SK-N-SH treated with all-trans-retinoic acid at 6 μM for 48 hours (cell line): ENCODE measurements at regions not wholly inside any gene's neighbourhood (a gene's known extent, or its start where the extent isn't known, plus 50 kb on each side); places are given as distances from the start of the nearest gene placed in this dataset.

ENCODE experiments used
- ATAC-seq: fragments of 200-7000 bp; cut with Tn5 transposase; 3 replicates; pipeline ENCODE4 v1.9.1; 2020; ENCODE audit warnings: mild to moderate bottlenecking, moderate library complexity
- ARNTL ChIP-seq: fragments of 450-650 bp; formaldehyde crosslinking; IDR thresholded peaks from 2 replicates; pipeline ENCODE4 v1.5.0; 2020; ENCODE audit warnings: low read depth, mild to moderate bottlenecking, moderate library complexity, borderline replicate concordance
- BACH2 ChIP-seq: fragments of 250-450 bp; sonication (Bioruptor Pico); IDR thresholded peaks from 2 replicates; pipeline ENCODE4 v1.9.0; 2021; ENCODE audit warnings: mild to moderate bottlenecking, borderline replicate concordance
- CSDC2 ChIP-seq: fragments of 250-450 bp; sonication (Bioruptor Pico); IDR thresholded peaks from 2 replicates; pipeline ENCODE4 v1.5.0; 2020; ENCODE audit warnings: mild to moderate bottlenecking, moderate library complexity
- ESRRG ChIP-seq: fragments of 250-450 bp; sonication (Bioruptor Pico); IDR thresholded peaks from 2 replicates; pipeline ENCODE4 v1.6.1; 2021; ENCODE audit warnings: mild to moderate bottlenecking
- ISL1 ChIP-seq: fragments of 250-450 bp; sonication (Bioruptor Pico); IDR thresholded peaks from 2 replicates; pipeline ENCODE4 v2.1.2; 2022; ENCODE audit warnings: mild to moderate bottlenecking, moderate library complexity
- PPARA ChIP-seq: fragments of 250-450 bp; sonication (Bioruptor Pico); IDR thresholded peaks from 2 replicates; pipeline ENCODE4 v1.5.0; 2020; ENCODE audit warnings: mild to moderate bottlenecking, borderline replicate concordance
- TCF4 ChIP-seq: fragments of 250-450 bp; sonication (Bioruptor Pico); IDR thresholded peaks from 2 replicates; pipeline ENCODE4 v1.8.0; 2021; ENCODE audit warnings: mild to moderate bottlenecking, moderate library complexity, borderline replicate concordance
- TOX ChIP-seq: fragments of 250-450 bp; sonication (Bioruptor Pico); IDR thresholded peaks from 2 replicates; pipeline ENCODE4 v1.8.0; 2021; ENCODE audit warnings: mild to moderate bottlenecking, moderate library complexity, borderline replicate concordance
- ZC3H10 ChIP-seq: fragments of 250-450 bp; sonication (Bioruptor Pico); IDR thresholded peaks from 2 replicates; pipeline ENCODE4 v1.5.1; 2021; ENCODE audit warnings: mild to moderate bottlenecking, moderate library complexity
- ZFP3 ChIP-seq: fragments of 250-450 bp; sonication (Bioruptor Pico); IDR thresholded peaks from 2 replicates; pipeline ENCODE4 v1.5.0; 2020; ENCODE audit warnings: mild to moderate bottlenecking, moderate library complexity
- ZFP30 ChIP-seq: fragments of 450-650 bp; formaldehyde crosslinking; IDR thresholded peaks from 2 replicates; pipeline ENCODE4 v1.5.0; 2022; ENCODE audit warnings: mild to moderate bottlenecking, moderate library complexity
- ZNF565 ChIP-seq: fragments of 450-650 bp; formaldehyde crosslinking; conservative IDR thresholded peaks from 2 replicates; pipeline ENCODE4 v1.5.0; 2020; ENCODE audit warnings: low read depth, mild to moderate bottlenecking, moderate library complexity
- ZNF70 ChIP-seq: fragments of 450-650 bp; formaldehyde crosslinking; IDR thresholded peaks from 2 replicates; pipeline ENCODE4 v1.5.0; 2020; ENCODE audit warnings: mild to moderate bottlenecking, moderate library complexity
- TF ChIP-seq, protein P1 (sequence below): fragments of 250-450 bp; sonication (Bioruptor Pico); IDR thresholded peaks from 2 replicates; pipeline ENCODE4 v1.8.0; 2021; ENCODE audit warnings: low read depth, mild to moderate bottlenecking, moderate library complexity, borderline replicate concordance
- TF ChIP-seq, protein P2 (sequence below): fragments of 250-450 bp; sonication (Bioruptor Pico); IDR thresholded peaks from 2 replicates; pipeline ENCODE4 v1.8.0; 2020; ENCODE audit warnings: mild to moderate bottlenecking, moderate library complexity, borderline replicate concordance
- TF ChIP-seq, protein P3 (sequence below): fragments of 250-450 bp; sonication (Bioruptor Pico); IDR thresholded peaks from 2 replicates; pipeline ENCODE4 v1.5.1; 2021; ENCODE audit warnings: mild to moderate bottlenecking, moderate library complexity
- TF ChIP-seq, protein P4 (sequence below): fragments of 250-450 bp; sonication (Bioruptor Pico); IDR thresholded peaks from 2 replicates; pipeline ENCODE4 v1.5.1; 2020; ENCODE audit warnings: low read depth, mild to moderate bottlenecking, moderate library complexity
- TF ChIP-seq, protein P5 (sequence below): fragments of 250-450 bp; sonication (Bioruptor Pico); IDR thresholded peaks from 2 replicates; pipeline ENCODE4 v1.5.0; 2020; ENCODE audit warnings: mild to moderate bottlenecking, moderate library complexity

DNA sequence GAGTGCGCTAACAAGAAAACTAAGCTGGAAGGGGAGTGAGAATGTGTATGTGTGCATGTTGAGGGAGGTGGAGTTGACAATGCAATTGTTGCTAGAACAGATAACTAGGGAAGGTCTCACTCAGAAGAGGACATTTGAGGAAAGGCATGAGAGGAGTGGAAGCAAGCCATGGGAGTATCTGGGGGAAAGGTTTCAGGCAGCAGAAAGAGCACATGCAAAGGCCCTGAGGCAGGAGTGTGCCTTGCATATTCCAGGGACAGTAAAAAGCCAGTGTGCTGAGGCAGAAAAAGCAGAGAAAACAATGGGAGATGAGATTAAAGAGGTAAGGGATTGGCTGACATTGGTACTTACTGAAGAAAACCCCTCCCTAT is 149.6 kb upstream of the ADO start:
- TF ChIP-seq ESRRG (CRISPR knock-in tag) (no peak), TCF4 (CRISPR knock-in tag) (no peak)
- TF ChIP-seq, protein P1, sequence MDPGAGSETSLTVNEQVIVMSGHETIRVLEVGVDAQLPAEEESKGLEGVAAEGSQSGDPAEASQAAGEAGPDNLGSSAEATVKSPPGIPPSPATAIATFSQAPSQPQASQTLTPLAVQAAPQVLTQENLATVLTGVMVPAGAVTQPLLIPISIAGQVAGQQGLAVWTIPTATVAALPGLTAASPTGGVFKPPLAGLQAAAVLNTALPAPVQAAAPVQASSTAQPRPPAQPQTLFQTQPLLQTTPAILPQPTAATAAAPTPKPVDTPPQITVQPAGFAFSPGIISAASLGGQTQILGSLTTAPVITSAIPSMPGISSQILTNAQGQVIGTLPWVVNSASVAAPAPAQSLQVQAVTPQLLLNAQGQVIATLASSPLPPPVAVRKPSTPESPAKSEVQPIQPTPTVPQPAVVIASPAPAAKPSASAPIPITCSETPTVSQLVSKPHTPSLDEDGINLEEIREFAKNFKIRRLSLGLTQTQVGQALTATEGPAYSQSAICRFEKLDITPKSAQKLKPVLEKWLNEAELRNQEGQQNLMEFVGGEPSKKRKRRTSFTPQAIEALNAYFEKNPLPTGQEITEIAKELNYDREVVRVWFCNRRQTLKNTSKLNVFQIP: no peak
- ATAC-seq: no peak

DNA sequence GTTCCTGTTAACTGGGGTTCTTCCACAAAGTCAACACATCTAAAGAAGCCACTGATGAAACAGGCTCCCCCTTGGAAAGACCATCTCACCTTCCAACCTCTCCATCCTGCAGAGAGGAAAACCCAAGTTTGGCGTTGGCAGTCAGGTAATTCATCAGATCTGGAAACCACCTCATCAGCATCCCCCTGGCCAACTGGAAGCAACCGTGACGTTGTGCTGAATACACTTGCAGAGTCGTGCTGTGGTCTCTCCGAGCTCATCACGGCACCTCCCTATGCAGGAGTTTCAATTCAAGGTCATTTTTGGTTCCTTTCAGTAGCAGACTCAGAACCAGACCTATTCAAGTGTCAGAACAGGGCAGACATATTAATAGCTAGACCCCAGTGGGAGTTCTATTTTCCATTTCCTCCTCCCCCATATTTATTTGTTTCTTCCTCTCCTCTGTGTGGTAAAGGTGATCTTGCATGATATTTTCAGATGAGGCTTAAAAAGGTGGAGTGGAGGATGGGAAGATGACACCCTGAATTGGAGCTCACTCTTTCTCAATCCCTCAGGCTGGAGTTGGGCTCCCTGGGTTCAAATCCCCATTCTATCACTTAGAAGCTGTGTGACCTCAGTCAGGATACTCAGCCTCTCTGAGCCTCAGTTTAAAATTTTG is 149.1 kb upstream of the ADO start:
- ATAC-seq: no peak
- TF ChIP-seq ESRRG (CRISPR knock-in tag) (no peak), PPARA (CRISPR knock-in tag) (no peak), ZFP30 (CRISPR knock-in tag) (no peak), CSDC2 (CRISPR knock-in tag) (no peak), ARNTL (no peak), ZNF565 (CRISPR knock-in tag) (no peak), ZC3H10 (CRISPR knock-in tag) (no peak)
- TF ChIP-seq, protein P2, sequence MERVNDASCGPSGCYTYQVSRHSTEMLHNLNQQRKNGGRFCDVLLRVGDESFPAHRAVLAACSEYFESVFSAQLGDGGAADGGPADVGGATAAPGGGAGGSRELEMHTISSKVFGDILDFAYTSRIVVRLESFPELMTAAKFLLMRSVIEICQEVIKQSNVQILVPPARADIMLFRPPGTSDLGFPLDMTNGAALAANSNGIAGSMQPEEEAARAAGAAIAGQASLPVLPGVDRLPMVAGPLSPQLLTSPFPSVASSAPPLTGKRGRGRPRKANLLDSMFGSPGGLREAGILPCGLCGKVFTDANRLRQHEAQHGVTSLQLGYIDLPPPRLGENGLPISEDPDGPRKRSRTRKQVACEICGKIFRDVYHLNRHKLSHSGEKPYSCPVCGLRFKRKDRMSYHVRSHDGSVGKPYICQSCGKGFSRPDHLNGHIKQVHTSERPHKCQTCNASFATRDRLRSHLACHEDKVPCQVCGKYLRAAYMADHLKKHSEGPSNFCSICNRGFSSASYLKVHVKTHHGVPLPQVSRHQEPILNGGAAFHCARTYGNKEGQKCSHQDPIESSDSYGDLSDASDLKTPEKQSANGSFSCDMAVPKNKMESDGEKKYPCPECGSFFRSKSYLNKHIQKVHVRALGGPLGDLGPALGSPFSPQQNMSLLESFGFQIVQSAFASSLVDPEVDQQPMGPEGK (CRISPR knock-in tag): no peak
- TF ChIP-seq, protein P3, sequence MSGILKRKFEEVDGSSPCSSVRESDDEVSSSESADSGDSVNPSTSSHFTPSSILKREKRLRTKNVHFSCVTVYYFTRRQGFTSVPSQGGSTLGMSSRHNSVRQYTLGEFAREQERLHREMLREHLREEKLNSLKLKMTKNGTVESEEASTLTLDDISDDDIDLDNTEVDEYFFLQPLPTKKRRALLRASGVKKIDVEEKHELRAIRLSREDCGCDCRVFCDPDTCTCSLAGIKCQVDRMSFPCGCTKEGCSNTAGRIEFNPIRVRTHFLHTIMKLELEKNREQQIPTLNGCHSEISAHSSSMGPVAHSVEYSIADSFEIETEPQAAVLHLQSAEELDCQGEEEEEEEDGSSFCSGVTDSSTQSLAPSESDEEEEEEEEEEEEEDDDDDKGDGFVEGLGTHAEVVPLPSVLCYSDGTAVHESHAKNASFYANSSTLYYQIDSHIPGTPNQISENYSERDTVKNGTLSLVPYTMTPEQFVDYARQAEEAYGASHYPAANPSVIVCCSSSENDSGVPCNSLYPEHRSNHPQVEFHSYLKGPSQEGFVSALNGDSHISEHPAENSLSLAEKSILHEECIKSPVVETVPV (CRISPR knock-in tag): no peak
- TF ChIP-seq, protein P1: no peak

DNA sequence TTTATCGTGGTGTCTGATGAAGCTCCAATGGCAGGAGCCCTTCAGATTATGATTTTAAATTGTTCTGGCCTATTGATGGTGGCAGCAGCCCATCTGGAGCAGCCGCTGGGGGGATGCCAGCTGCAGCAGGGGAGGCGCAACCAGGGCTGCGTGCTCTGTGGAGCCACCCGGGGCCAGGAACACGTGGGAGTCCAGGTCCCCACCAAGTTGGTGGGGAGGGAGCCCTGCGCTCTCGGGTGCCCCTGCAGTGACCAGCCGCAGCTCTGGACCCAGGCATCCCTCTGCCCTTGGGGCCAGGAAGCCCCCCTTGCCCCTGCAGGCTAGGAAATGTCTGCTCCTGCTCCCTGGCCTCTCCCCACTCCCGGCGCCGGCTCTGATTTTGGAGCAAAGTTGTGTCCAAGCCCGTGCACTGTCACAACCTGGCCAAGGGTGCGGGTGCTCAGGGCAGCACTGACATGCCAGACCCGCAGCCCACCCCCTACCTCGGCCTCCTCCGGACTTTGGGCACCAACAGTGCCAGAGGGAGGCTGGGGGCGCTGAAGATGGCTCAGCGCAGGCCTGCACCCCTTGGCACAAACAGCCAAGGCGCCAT is 147.2 kb upstream of the ADO start:
- ATAC-seq: no peak
- TF ChIP-seq, protein P3 (CRISPR knock-in tag): no peak
- TF ChIP-seq, protein P4, sequence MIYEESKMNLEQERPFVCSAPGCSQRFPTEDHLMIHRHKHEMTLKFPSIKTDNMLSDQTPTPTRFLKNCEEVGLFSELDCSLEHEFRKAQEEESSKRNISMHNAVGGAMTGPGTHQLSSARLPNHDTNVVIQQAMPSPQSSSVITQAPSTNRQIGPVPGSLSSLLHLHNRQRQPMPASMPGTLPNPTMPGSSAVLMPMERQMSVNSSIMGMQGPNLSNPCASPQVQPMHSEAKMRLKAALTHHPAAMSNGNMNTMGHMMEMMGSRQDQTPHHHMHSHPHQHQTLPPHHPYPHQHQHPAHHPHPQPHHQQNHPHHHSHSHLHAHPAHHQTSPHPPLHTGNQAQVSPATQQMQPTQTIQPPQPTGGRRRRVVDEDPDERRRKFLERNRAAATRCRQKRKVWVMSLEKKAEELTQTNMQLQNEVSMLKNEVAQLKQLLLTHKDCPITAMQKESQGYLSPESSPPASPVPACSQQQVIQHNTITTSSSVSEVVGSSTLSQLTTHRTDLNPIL (CRISPR knock-in tag): no peak
- TF ChIP-seq ZFP3 (CRISPR knock-in tag): no peak

DNA sequence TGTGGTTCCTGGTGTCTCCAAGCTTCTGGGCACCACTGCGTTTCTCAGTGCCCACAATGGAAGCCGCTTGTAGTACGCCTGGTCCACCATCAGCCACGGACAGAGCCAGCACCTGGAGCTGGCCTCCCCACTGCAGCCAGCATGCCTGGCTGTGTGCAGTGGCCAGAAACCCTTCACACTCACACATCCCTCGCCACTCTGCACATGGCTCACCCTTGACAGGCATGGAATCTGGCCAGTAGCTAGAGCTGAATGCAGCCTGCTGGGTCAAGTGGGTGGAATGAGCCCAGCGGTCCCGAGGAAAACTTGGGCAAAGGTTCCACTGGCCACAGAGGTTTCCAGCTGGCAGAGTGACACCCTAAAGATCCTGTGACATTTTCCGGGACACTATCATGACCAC is 146.0 kb upstream of the ADO start:
- TF ChIP-seq ZFP3 (CRISPR knock-in tag) (no peak), ESRRG (CRISPR knock-in tag) (no peak), PPARA (CRISPR knock-in tag) (no peak), ISL1 (CRISPR knock-in tag) (no peak), ZFP30 (CRISPR knock-in tag) (no peak), ARNTL (no peak), ZNF70 (CRISPR knock-in tag) (no peak), ZC3H10 (CRISPR knock-in tag) (no peak), TCF4 (CRISPR knock-in tag) (no peak), BACH2 (CRISPR knock-in tag) (no peak), TOX (no peak)
- TF ChIP-seq, protein P3 (CRISPR knock-in tag): no peak
- TF ChIP-seq, protein P5, sequence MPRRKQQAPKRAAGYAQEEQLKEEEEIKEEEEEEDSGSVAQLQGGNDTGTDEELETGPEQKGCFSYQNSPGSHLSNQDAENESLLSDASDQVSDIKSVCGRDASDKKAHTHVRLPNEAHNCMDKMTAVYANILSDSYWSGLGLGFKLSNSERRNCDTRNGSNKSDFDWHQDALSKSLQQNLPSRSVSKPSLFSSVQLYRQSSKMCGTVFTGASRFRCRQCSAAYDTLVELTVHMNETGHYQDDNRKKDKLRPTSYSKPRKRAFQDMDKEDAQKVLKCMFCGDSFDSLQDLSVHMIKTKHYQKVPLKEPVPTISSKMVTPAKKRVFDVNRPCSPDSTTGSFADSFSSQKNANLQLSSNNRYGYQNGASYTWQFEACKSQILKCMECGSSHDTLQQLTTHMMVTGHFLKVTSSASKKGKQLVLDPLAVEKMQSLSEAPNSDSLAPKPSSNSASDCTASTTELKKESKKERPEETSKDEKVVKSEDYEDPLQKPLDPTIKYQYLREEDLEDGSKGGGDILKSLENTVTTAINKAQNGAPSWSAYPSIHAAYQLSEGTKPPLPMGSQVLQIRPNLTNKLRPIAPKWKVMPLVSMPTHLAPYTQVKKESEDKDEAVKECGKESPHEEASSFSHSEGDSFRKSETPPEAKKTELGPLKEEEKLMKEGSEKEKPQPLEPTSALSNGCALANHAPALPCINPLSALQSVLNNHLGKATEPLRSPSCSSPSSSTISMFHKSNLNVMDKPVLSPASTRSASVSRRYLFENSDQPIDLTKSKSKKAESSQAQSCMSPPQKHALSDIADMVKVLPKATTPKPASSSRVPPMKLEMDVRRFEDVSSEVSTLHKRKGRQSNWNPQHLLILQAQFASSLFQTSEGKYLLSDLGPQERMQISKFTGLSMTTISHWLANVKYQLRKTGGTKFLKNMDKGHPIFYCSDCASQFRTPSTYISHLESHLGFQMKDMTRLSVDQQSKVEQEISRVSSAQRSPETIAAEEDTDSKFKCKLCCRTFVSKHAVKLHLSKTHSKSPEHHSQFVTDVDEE (CRISPR knock-in tag): no peak
- TF ChIP-seq, protein P4 (CRISPR knock-in tag): no peak
- ATAC-seq: no peak
